ENCODE measurements at regions not wholly inside any gene's neighbourhood (a gene's known extent, or its start where the extent isn't known, plus 50 kb on each side); places are given as distances from the start of the nearest gene placed in this dataset.

- CTCF ChIA-PET: no interaction called here
- Histone ChIP-seq H3K36me3 (ENCODE audit: control insufficient read depth, insufficient read depth, low read length) (no peaks in the 10 kb centered on the region), H3K4me1 (ENCODE audit: control insufficient read depth, insufficient read depth, low read length) (no peaks in the 10 kb centered on the region), H3K27me3 (ENCODE audit: control insufficient read depth, insufficient read depth, low read length) (no peaks in the 10 kb centered on the region), H3K4me3 (ENCODE audit: low read depth in 2 of 2, low read length in 2 of 2) (no peak overlapping the region), H3K27ac (ENCODE audit: low read length) (no peak overlapping the region), H3K9me3 (ENCODE audit: control insufficient read depth, insufficient read depth, low read depth, low read length) (no peaks in the 10 kb centered on the region)
- intact Hi-C loops (cut with micrococcal nuclease; ENCODE audit: unreplicated experiment) (no loop called here), in situ Hi-C loops (cut with HindIII; ENCODE audit: low pct_unique_long_range_greater_than_20kb, low sequenced_read_pairs) (no loop called here)
- DNase-seq (ENCODE audit: low read depth, low spot score) (no peak), ATAC-seq (no peak)
- TF ChIP-seq CTCF (IDR thresholded peaks at IDR 0.05) (no peak), SIN3A (IDR thresholded peaks at IDR 0.05; ENCODE audit: borderline replicate concordance, insufficient read depth, low read depth, low read length) (no peak), POLR2AphosphoS5 (IDR thresholded peaks at IDR 0.05; ENCODE audit: low read depth, low read length) (no peak), REST (IDR thresholded peaks at IDR 0.05; ENCODE audit: insufficient read depth in 1 of 2, low read depth in 2 of 2, low read length in 1 of 2) (no peak), TCF7L2 (IDR thresholded peaks at IDR 0.05; ENCODE audit: low read depth, low read length) (no peak)
- POLR2A ChIA-PET: no interaction called here
- no TSS peak for BruUV-seq (replicated peaks)
Observed at GRCh38 chr2:150350500-150350899, 137.0 kb downstream of the RND3 start.

GRCh38 chr2:150346806-150347205, 140.7 kb downstream of the RND3 start:
- TF ChIP-seq CTCF (IDR thresholded peaks at IDR 0.05): no peak
- no peak for TF ChIP-seq REST (IDR thresholded peaks at IDR 0.05; ENCODE audit: insufficient read depth in 1 of 2, low read depth in 2 of 2, low read length in 1 of 2)
- no peak for TF ChIP-seq TCF7L2 (IDR thresholded peaks at IDR 0.05; ENCODE audit: low read depth, low read length)
- no peak for TF ChIP-seq SIN3A (IDR thresholded peaks at IDR 0.05; ENCODE audit: borderline replicate concordance, insufficient read depth, low read depth, low read length)
- no peak for TF ChIP-seq POLR2AphosphoS5 (IDR thresholded peaks at IDR 0.05; ENCODE audit: low read depth, low read length)
- Histone ChIP-seq H3K27me3 (ENCODE audit: control insufficient read depth, insufficient read depth, low read length) (no peaks in the 10 kb centered on the region), H3K27ac (ENCODE audit: low read length) (no peak overlapping the region), H3K36me3 (ENCODE audit: control insufficient read depth, insufficient read depth, low read length) (no peaks in the 10 kb centered on the region), H3K4me1 (ENCODE audit: control insufficient read depth, insufficient read depth, low read length) (no peaks in the 10 kb centered on the region), H3K4me3 (ENCODE audit: low read depth in 2 of 2, low read length in 2 of 2) (no peak overlapping the region), H3K9me3 (ENCODE audit: control insufficient read depth, insufficient read depth, low read depth, low read length) (no peaks in the 10 kb centered on the region)
- no TSS peak for BruUV-seq (replicated peaks)
- intact Hi-C loops (cut with micrococcal nuclease; ENCODE audit: unreplicated experiment): no loop called here
- CTCF ChIA-PET: no interaction called here
- in situ Hi-C loops (cut with HindIII; ENCODE audit: low pct_unique_long_range_greater_than_20kb, low sequenced_read_pairs): no loop called here
- no peak for DNase-seq (ENCODE audit: low read depth, low spot score)
- POLR2A ChIA-PET: no interaction called here
- no peak for ATAC-seq
